Skeletal muscle cell (primary cell): ENCODE measurements at regions not wholly inside any gene's neighbourhood (a gene's known extent, or its start where the extent isn't known, plus 50 kb on each side); places are given as distances from the start of the nearest gene placed in this dataset.

Experiments
- DNase-seq: peaks from one replicate; pipeline ENCODE4 v3.0.0-alpha.2; 2010; ENCODE audit warnings: low read depth
- H3K4me3 ChIP-seq: 2 replicates; pipeline ENCODE4 v1.5.1; 2011; ENCODE audit warnings: low read depth, mild to moderate bottlenecking, control low read depth, low read length, moderate library complexity

- DNase-seq = no peak
- no peak overlapping the region for H3K4me3 ChIP-seq
Measured at GRCh38 chr3:101172516-101172915, 147.9 kb downstream of the IMPG2 start.

GRCh38 chr3:101171681-101172191 is 148.6 kb downstream of the IMPG2 start:
- no peak for DNase-seq
- H3K4me3 ChIP-seq = no peak overlapping the region

DNA sequence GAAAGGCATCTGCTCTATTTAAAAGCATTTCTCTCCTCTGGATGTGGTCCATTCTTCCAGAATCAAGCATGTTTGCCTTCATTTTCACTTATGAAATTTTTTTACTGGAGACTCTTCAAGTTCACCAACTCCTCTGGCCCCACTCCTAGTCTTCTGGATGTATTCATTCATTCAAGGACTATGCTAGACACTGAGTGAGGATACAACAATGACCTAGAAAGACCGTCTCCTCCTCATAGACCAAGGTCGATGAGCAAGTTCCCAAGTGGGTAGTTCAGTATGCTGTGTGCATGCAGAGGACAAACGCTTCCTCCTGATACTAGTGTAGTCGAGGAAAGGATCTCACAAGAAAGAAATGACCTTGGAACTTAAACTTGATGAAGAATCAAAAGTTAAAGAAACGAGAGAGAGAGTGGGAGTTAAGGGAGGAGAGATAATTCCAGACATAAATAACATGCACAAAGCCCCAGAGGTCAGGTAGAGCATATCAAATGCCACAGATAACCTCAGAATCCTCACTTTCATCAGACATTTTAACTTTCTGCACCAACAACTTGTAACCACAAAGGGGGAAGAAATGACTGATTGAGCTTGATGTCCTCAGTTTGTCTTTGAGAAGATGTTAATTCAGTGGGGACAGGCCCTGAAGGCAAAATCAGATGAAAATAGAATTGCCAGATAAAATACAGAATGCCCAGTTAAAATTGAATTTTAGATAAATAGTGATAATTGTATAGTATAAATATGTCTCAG is 149.4 kb downstream of the IMPG2 start:
- no peak for DNase-seq
- no peak overlapping the region for H3K4me3 ChIP-seq

DNA sequence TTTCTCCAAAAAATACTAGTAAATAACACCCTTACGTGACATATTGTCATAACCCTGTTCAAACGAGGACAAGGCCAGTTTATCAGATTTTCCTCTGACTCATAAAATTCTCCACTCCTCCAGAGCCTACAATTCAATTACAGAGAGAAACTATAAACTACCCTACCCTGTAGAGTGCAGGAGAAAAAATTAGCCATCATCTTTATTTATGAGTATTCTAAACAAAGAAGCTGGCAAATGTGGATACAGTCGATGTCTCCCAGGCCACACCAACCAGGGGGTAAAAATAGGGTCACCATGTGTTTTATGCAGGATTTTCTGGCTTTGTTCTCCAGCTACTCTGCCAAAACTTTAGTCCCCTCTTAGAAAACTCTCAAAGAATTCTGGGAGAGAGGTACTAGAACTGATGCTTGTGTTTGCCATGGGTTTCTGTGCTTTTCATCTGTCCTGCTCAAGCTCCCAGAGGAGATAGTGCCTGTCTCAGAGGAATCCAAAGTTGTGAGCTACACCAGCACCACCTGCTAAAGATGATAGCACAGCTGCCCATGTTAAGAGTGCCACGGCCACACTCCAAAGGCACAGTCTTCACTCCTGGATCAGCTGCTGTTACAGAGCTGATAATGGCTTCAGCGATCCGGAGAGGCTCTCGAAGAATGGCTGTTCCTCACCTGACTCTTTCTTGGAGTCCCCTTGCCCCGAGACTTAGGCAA is 150.2 kb downstream of the IMPG2 start:
- H3K4me3 ChIP-seq = no peak overlapping the region
- no peak for DNase-seq

DNA sequence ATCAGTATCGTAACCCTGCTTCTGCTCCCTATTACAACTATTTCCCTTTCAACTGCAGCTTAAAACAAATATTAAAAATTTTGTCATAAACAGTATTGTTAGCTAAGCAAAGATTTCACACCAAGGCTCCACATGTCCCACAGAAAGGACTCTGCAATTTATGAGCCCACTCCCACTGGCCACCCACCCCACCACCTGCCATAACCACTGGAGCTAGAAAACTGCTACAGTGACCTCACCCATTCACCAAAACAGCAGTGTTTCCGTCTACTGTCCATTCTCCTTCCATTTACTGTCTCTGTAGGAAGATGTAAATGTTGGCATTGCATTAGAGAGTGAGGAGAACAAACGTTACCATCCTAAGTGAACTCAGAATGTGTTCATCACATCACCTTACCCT is 150.9 kb downstream of the IMPG2 start:
- no peak overlapping the region for H3K4me3 ChIP-seq
- DNase-seq = no peak

- DNase-seq = no peak
- no peak overlapping the region for H3K4me3 ChIP-seq
Measured at GRCh38 chr3:101167376-101167775, 153.0 kb downstream of the IMPG2 start.

DNA sequence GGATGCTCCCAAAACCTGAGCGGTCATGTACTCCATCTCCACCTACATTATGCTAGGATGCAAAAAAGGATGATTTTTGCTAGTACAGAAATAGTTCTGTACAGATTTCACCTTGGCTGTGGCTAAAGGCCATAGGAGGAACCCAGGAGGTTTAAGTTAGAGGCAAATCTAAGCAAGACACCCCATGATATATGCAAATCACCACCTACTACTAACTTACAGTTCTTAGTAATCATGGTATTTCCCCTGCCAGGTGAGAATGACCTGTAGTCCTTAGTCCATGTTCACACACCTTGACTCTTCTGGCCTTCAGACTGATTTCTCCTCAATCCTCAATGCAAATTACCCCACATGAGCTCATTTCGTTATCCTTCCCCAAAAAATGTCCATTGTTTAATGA is 154.2 kb downstream of the IMPG2 start:
- no peak for DNase-seq
- H3K4me3 ChIP-seq = no peak overlapping the region

DNA sequence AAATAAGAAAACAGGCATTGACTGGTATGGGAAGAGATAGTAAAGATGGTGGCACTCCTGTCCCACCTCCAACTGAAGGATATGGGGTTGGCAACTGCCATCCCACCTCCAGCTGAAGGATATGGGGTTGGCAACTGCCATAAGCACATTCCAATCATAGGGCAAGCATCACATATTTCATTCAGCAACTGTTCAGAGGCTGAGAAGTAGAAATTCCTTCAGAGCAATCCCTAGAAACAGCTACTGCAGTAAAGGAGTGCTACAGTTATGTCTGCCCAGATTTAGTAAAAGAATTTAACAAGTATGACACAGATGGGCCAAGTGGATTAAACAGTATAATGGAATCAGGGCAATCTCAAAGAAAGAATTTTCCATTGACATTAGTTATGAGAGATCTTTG is 156.8 kb downstream of the IMPG2 start:
- no peak overlapping the region for H3K4me3 ChIP-seq

DNA sequence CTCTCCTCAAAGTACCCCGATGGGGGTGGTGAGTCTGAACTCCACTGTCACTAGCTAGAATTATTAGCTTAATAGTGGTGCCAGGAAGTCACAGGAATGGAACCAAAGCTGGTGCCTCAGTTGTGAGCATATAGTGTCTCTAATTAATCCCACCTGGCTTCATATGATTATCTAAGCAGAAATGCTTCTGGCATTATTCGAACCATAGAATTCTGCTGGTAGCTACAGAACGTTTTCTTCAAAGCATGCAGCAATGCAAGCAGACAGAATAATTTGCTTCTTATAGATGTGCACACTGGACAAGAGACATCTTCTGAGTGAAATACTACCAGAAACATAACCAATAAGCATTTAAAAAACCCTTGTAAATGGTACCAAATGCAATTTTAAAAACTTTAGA is 160.9 kb downstream of the IMPG2 start:
- no peak overlapping the region for H3K4me3 ChIP-seq
- no peak for DNase-seq

More for the DNA sequence above, 156.8 kb downstream of the IMPG2 start:
- DNase-seq = no peak

DNA sequence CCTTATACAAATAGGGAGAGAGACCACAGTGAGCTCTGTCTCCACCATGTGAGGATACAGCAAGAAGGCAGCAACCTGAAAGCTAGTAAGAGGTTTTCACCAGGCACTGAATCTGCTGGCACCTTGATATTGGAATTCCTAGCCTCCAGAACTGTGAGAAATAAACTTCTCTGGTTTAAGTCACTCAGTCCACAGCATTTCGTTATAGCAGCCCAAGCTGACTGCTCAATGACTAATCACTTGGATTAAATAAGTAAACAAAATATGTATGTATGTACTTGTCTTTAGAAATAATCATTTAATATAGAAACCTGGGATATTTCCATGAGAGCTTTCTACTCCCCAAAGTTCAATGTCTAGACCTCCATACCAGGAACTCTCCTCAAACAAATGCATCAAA is 162.0 kb downstream of the IMPG2 start:
- H3K4me3 ChIP-seq = no peak overlapping the region
- no peak for DNase-seq

DNA sequence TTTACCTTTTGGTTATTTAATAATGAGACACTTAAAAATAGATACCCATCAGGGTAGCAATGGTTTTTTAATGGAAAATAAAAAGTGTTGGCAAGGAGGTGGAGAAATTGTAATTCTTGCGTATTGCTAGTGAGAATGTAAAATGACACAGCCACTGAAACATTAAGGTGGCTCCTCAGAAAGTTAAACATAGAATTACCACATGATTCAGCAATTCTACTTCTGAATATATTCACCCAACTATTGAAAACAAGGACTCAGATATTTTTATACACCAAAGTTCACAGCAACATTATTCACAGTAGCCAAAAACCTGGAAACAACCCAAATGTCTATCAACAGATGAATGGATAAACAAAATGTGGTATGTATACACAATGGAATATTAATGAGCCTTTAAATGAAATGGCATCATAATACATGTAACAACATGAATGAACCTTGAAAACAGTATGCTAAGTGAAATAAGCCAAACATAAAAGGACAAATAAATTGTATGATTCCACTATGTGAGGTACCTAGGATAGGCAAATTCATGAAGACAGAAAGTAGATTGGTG is 163.5 kb downstream of the IMPG2 start:
- H3K4me3 ChIP-seq = no peak overlapping the region
- no peak for DNase-seq

DNA sequence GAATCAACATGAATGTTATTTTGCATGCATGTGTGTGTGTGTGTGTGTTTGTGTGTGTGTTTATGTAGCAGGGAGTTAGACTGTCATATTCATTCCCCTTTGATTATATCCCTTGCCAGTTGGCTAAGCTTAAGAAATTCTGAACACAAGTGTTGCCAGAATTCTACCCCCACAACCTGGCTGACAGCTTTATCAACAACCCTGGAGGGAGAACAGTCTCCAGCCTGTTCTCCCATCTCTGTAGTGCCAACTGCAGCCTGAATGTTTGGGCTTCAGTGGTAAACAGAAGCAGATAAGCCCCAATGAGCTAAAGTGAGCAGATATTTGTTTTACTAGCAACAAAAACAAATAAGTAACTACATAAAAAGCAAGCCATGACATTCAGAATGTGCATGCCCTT is 162.6 kb upstream of the ABI3BP start:
- no peak overlapping the region for H3K4me3 ChIP-seq
- DNase-seq = peak; percentile 24

GRCh38 chr3:101154401-101154800 is 161.2 kb upstream of the ABI3BP start:
- no peak for DNase-seq
- H3K4me3 ChIP-seq = no peak overlapping the region

DNA sequence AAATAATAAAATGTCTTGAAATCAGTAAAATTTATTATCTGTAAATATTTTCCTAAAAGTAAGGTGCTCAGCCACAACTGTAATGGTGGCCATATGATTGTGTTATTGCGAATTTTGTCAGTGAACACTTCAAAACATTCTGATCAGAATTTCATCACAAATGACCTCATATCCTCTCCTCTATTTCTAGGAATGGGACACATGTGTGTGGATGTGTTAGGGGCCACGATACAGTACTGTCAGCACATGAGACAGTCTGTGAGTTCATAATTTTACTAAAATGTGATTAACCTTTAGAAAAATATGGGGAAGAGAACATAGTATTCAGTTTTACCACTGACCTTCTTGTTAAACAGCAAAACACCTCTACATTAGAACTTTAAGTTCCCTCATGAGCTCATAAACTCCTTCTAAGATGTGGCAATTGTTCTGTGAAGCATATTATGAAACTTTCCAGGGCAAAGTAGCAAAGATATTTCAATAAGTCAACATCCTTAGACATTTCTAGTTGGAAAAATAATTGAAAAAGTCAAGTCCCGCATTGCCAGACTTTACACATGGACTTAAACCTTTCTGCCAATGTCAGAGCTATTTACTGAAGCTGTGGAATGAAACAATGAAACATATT is 158.2 kb upstream of the ABI3BP start:
- no peak overlapping the region for H3K4me3 ChIP-seq
- peak; percentile 47 for DNase-seq

- DNase-seq = no peak
- H3K4me3 ChIP-seq = no peak overlapping the region
Measured at GRCh38 chr3:101150504-101150903, 157.3 kb upstream of the ABI3BP start.

DNA sequence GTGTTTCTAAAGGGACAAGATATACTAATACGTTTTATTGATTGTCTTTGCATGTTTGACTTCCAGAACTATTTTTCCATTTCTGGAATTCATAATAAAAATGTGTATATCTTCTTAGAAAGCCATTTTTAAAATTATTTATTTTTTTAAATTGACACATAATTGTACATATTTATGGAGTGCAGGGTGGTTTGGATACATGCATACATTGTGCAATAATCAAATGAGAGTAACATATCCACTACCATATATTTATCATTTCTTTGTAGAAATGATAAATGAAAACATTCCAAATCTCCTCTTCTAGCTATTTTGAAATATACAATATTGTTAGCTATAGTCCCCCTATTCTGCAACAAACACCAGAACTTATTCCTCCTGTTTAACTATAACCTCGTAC is 156.5 kb upstream of the ABI3BP start:
- DNase-seq = no peak
- H3K4me3 ChIP-seq = no peak overlapping the region

- H3K4me3 ChIP-seq = no peak overlapping the region
- DNase-seq = no peak
Measured at GRCh38 chr3:101149251-101149650, 156.0 kb upstream of the ABI3BP start.

DNA sequence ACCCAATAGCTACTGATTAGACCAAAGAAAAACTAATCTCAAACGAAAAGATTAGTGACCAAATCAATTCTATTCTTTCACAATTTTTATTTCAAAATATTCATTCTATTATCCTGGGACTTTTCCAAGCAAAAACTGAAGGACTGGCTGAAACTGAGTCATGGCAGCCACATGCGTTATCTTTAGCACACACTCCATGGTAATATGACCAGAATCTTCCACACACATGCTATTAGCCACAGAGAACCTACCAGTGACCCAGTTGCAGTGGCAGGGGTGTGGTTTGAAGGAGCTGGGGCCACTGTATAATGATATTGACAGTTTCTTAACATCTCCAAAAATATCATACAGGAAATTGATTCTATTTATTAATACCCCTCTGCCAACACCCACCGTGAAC is 154.8 kb upstream of the ABI3BP start:
- DNase-seq = no peak
- H3K4me3 ChIP-seq = no peak overlapping the region

DNA sequence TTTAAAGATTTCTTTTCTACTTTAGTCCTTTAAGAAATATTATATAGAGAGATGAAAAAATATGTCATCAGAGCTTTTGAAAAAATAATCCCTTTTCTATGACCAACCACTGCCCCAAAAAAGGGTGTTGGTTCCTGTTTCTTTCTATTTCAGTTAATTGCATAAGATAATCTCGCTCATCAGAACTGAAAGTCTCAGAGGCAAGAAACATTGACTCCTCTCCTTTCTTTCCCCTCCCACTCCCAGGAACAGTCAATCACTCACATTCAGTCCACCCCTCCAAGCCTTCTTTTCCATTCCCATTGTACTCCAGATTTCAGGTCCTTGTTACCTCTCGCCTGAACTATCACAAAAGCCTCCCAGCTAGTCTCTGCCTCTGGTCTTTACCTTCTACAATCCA is 153.7 kb upstream of the ABI3BP start:
- H3K4me3 ChIP-seq = no peak overlapping the region
- no peak for DNase-seq

- no peak for DNase-seq
- H3K4me3 ChIP-seq = no peak overlapping the region
Measured at GRCh38 chr3:101144105-101144504, 150.9 kb upstream of the ABI3BP start.
